CD14-positive monocyte (primary cell): ENCODE measurements at regions not wholly inside any gene's neighbourhood (a gene's known extent, or its start where the extent isn't known, plus 50 kb on each side); places are given as distances from the start of the nearest gene placed in this dataset.

Source experiments
- DNase-seq, 3 donors: peaks; one replicate each; pipeline ENCODE4 v3.0.0-alpha.2; 2011 to 2022
- H2AFZ ChIP-seq: 2 replicates; pipeline ENCODE4 v1.6.0; 2012; ENCODE audit warnings: mild to moderate bottlenecking, low read depth, low read length, inconsistent platforms; ENCODE audit not compliant: insufficient read depth, poor library complexity, severe bottlenecking
- H3K27ac ChIP-seq, 2 donors: 1 replicate in 1 of 2; 2 replicates in 1 of 2; pipeline ENCODE4 v1.5.1; 2012 to 2013; ENCODE audit warnings: low read length in 2 of 2, control low read depth in 1 of 2, inconsistent platforms in 1 of 2, low read depth in 1 of 2, mild to moderate bottlenecking in 1 of 2
- H3K27me3 ChIP-seq, 2 donors: one replicate each; pipeline versions ENCODE4 v1.6.0 to v1.6.1; 2011 to 2013; ENCODE audit warnings: low read length in 2 of 2; ENCODE audit not compliant: control insufficient read depth in 2 of 2, insufficient read depth in 2 of 2
- H3K36me3 ChIP-seq, 2 donors: replicated peaks in 1 of 2; 1 replicate in 1 of 2; 2 replicates in 1 of 2; pipeline versions ENCODE4 v1.5.1 to v1.6.1; 2012 to 2013; ENCODE audit warnings: low read length in 2 of 2, control low read depth in 1 of 2, inconsistent platforms in 1 of 2, mild to moderate bottlenecking in 1 of 2; ENCODE audit not compliant: insufficient read depth in 2 of 2, control insufficient read depth in 1 of 2
- H3K4me1 ChIP-seq, 2 donors: 1 replicate in 1 of 2; 2 replicates in 1 of 2; pipeline versions ENCODE4 v1.5.1 to v1.6.1; 2012 to 2013; ENCODE audit warnings: low read length in 2 of 2, control low read depth in 1 of 2, inconsistent platforms in 1 of 2, mild to moderate bottlenecking in 1 of 2, moderate library complexity in 1 of 2; ENCODE audit not compliant: insufficient read depth in 2 of 2, control insufficient read depth in 1 of 2
- H3K4me2 ChIP-seq: replicated peaks from 2 replicates; pipeline ENCODE3; 2012; ENCODE audit warnings: low read length, moderate library complexity, mild to moderate bottlenecking; ENCODE audit not compliant: poor library complexity, severe bottlenecking; ENCODE audit errors: extremely low read depth
- H3K4me3 ChIP-seq, 3 experiments: fragments of 200-600 bp in 1 of 3; sonication (generic) in 1 of 3; replicated peaks in 1 of 3; 1 replicate in 2 of 3; 2 replicates in 1 of 3; pipeline ENCODE4 v1.5.1; 2011 to 2013; ENCODE audit warnings: low read length in 3 of 3, mild to moderate bottlenecking in 3 of 3, control low read depth in 2 of 3, low read depth in 2 of 3, inconsistent platforms in 1 of 3, moderate library complexity in 1 of 3
- H3K79me2 ChIP-seq: 2 replicates; pipeline ENCODE4 v1.6.0; 2012; ENCODE audit warnings: mild to moderate bottlenecking, control low read depth, inconsistent platforms, low read length, moderate library complexity; ENCODE audit not compliant: insufficient read depth
- H3K9ac ChIP-seq: 2 replicates; pipeline ENCODE4 v1.6.0; 2017; ENCODE audit warnings: low read length, mild to moderate bottlenecking; ENCODE audit not compliant: insufficient read depth, poor library complexity, severe bottlenecking
- H3K9me3 ChIP-seq, 2 donors: replicated peaks in 1 of 2; 1 replicate in 1 of 2; 2 replicates in 1 of 2; pipeline versions ENCODE4 v1.5.1 to v1.6.1; 2012 to 2013; ENCODE audit warnings: low read length in 2 of 2, control low read depth in 1 of 2; ENCODE audit not compliant: control insufficient read depth in 1 of 2, insufficient read depth in 1 of 2
- H4K20me1 ChIP-seq: 2 replicates; pipeline ENCODE4 v1.6.0; 2012; ENCODE audit warnings: mild to moderate bottlenecking, low read length, control low read depth, moderate library complexity; ENCODE audit not compliant: insufficient read depth
- H3K27ac Mint-ChIP-seq, 7 donors: one replicate each; pipeline ENCODE4 v1.8.0; 2020; ENCODE audit warnings: mild to moderate bottlenecking in 7 of 7, mixed read lengths in 7 of 7, moderate library complexity in 6 of 7, inconsistent platforms in 2 of 7
- H3K27me3 Mint-ChIP-seq, 3 donors: one replicate each; pipeline ENCODE4 v1.8.0; 2021 to 2022; ENCODE audit warnings: low read depth in 3 of 3, mild to moderate bottlenecking in 3 of 3, mixed read lengths in 3 of 3, moderate library complexity in 3 of 3, inconsistent platforms in 1 of 3
- H3K36me3 Mint-ChIP-seq, 2 donors: one replicate each; pipeline ENCODE4 v1.8.0; 2020; ENCODE audit warnings: mixed read lengths in 2 of 2, inconsistent platforms in 1 of 2, mild to moderate bottlenecking in 1 of 2
- H3K4me1 Mint-ChIP-seq: one replicate; pipeline ENCODE4 v1.8.0; 2020; ENCODE audit warnings: mild to moderate bottlenecking, mixed read lengths
- H3K4me3 Mint-ChIP-seq, 2 donors: one replicate each; pipeline ENCODE4 v1.8.0; 2020; ENCODE audit warnings: mild to moderate bottlenecking in 2 of 2, mixed read lengths in 2 of 2, moderate library complexity in 1 of 2
- H3K9me3 Mint-ChIP-seq, 7 donors: one replicate each; pipeline ENCODE4 v1.8.0; 2020 to 2022; ENCODE audit warnings: mixed read lengths in 7 of 7, mild to moderate bottlenecking in 6 of 7, moderate library complexity in 6 of 7, inconsistent platforms in 2 of 7
- CTCF ChIP-seq: fragments of 200-600 bp; IDR thresholded peaks from one replicate; pipeline ENCODE4 v1.8.0; 2022; ENCODE audit warnings: antibody characterized with exemption, mild to moderate bottlenecking
- WGBS: methylation state at CpG from one replicate; pipeline ENCODE4 v1.1.5; 2013; ENCODE audit warnings: missing lambda C conversion rate; ENCODE audit not compliant: insufficient coverage; 5-methylcytosine and 5-hydroxymethylcytosine counted together
- intact Hi-C, 2 donors: fragments of 100-400 bp; cut with micrococcal nuclease; formaldehyde crosslinking; loops; one replicate each; pipeline versions ENCODE4 v1.15.0 to v1.15.1; 2023

- Histone ChIP-seq H3K4me2 (no peak overlapping the region), H3K4me3 (no peak overlapping the region), H3K27ac (no peak overlapping the region), H2AFZ (no peak overlapping the region), H3K4me1 (no peaks in the 10 kb centered on the region), H3K79me2 (no peaks in the 10 kb centered on the region), H4K20me1 (no peaks in the 10 kb centered on the region), H3K27me3 (no peaks in the 10 kb centered on the region), H3K9me3 (no peaks in the 10 kb centered on the region), H3K36me3 (no peaks in the 10 kb centered on the region), H3K9ac (no peak overlapping the region)
- peaks cover 0 to 3% (median 0%) of the 10 kb centered on the region in 7 donors for H3K9me3 Mint-ChIP-seq
- DNase-seq, result peak; percentile 47 to 56 (median 49)
- H3K27ac Mint-ChIP-seq, result peak overlapping the region in 2 of 7 donors; percentile 6 to 20
- TF ChIP-seq CTCF, result peak; percentile 79
- H3K36me3 Mint-ChIP-seq, result no peaks in the 10 kb centered on the region
- H3K27me3 Mint-ChIP-seq, result peaks cover 3 to 5% (median 3%) of the 10 kb centered on the region in 3 donors
- H3K4me3 Mint-ChIP-seq, result no peak overlapping the region
- no CpG with 5 or more reads among the region's 5 CpGs for WGBS
- intact Hi-C loops, result loop anchor here in 1 of 2 donors (5.0 kb wide), 1 partner anchor 49 kb away; no protein-coding TSS in a partner anchor
- H3K4me1 Mint-ChIP-seq, result peaks cover 3% of the 10 kb centered on the region
Observed at GRCh38 chr15:69523010-69524001, 70.7 kb downstream of the RPLP1 start.

GRCh38 chr15:69524296-69524695, 71.7 kb downstream of the RPLP1 start:
- H3K27ac Mint-ChIP-seq, result peak overlapping the region in 1 of 7 donors; percentile 38
- H3K4me3 ChIP-seq, result no peak overlapping the region
- H3K27me3 Mint-ChIP-seq, result peaks cover 3 to 8% (median 3%) of the 10 kb centered on the region in 3 donors
- no peaks in the 10 kb centered on the region for H4K20me1 ChIP-seq
- H3K4me3 Mint-ChIP-seq, result no peak overlapping the region
- no peaks in the 10 kb centered on the region for H3K9me3 ChIP-seq
- no peaks in the 10 kb centered on the region for H3K4me1 ChIP-seq
- H2AFZ ChIP-seq, result no peak overlapping the region
- no peak overlapping the region for H3K27ac ChIP-seq
- peaks cover 0 to 3% (median 0%) of the 10 kb centered on the region in 7 donors for H3K9me3 Mint-ChIP-seq
- no peaks in the 10 kb centered on the region for H3K36me3 Mint-ChIP-seq
- 89% methylated on average over 5 of the region's 6 CpGs for WGBS
- intact Hi-C loops, result loop anchor here in 1 of 2 donors (5.0 kb wide), 1 partner anchor 48 kb away; no protein-coding TSS in a partner anchor
- no peak for DNase-seq
- no peaks in the 10 kb centered on the region for H3K36me3 ChIP-seq
- no peak for TF ChIP-seq CTCF
- H3K4me1 Mint-ChIP-seq, result no peaks in the 10 kb centered on the region
- H3K27me3 ChIP-seq, result no peaks in the 10 kb centered on the region
- no peak overlapping the region for H3K4me2 ChIP-seq
- no peaks in the 10 kb centered on the region for H3K79me2 ChIP-seq
- H3K9ac ChIP-seq, result no peak overlapping the region
